Body of pancreas (tissue), 4 donors: ENCODE measurements at regions not wholly inside any gene's neighbourhood (a gene's known extent, or its start where the extent isn't known, plus 50 kb on each side); places are given as distances from the start of the nearest gene placed in this dataset.

ENCODE experiments used
- POLR2A ChIP-seq, 3 donors: fragments of 450-650 bp; IDR thresholded peaks; one replicate each; pipeline ENCODE4 v1.6.1; 2016; ENCODE audit warnings: antibody characterized with exemption in 3 of 3, mild to moderate bottlenecking in 2 of 3
- TF ChIP-seq, protein P1 (sequence below), 7 experiments: fragments of 450-650 bp in 4 of 7; fragments of 200-600 bp in 3 of 7; sonication (generic) in 3 of 7; IDR thresholded peaks; one replicate each; pipeline ENCODE4 v1.5.1; 2016 to 2019; ENCODE audit warnings: antibody characterized with exemption in 7 of 7

DNA sequence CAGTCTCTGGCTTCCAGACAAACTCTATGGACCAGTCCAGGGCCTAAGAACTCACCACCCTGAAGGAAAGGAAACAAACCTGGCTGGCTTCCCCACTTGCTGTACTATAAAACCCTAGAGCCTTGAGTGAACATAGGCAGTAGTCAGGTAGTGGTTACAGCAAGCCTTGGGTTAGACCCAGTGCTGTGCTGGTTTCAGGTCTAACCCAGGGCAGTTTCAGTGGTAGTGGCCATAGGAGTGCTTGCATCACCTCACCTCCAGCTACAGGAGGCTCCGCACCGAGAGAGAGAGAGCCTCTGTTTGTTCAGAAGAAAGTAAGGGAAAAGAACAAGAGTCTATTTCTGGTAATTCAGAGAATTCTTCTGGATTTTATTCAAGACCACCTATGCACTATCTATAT is 714.1 kb upstream of the CDH10 start:
- TF ChIP-seq, protein P1, sequence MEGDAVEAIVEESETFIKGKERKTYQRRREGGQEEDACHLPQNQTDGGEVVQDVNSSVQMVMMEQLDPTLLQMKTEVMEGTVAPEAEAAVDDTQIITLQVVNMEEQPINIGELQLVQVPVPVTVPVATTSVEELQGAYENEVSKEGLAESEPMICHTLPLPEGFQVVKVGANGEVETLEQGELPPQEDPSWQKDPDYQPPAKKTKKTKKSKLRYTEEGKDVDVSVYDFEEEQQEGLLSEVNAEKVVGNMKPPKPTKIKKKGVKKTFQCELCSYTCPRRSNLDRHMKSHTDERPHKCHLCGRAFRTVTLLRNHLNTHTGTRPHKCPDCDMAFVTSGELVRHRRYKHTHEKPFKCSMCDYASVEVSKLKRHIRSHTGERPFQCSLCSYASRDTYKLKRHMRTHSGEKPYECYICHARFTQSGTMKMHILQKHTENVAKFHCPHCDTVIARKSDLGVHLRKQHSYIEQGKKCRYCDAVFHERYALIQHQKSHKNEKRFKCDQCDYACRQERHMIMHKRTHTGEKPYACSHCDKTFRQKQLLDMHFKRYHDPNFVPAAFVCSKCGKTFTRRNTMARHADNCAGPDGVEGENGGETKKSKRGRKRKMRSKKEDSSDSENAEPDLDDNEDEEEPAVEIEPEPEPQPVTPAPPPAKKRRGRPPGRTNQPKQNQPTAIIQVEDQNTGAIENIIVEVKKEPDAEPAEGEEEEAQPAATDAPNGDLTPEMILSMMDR (IDR thresholded peaks at IDR 0.05), result no peak
- TF ChIP-seq POLR2A (IDR thresholded peaks at IDR 0.05), result no peak
